GM13977 (cell line): ENCODE measurements at regions not wholly inside any gene's neighbourhood (a gene's known extent, or its start where the extent isn't known, plus 50 kb on each side); places are given as distances from the start of the nearest gene placed in this dataset.

Source experiments
- DNase-seq: peaks from one replicate; pipeline ENCODE4 v3.0.0; 2012; ENCODE audit warnings: low spot score
- CTCF ChIP-seq: IDR thresholded peaks from 2 replicates; pipeline ENCODE4 v1.5.1; 2012; ENCODE audit warnings: mild to moderate bottlenecking, control low read depth; ENCODE audit not compliant: insufficient read depth; ENCODE audit errors: extremely low read depth, missing control alignments
- in situ Hi-C: fragments of 300-500 bp; cut with MboI; formaldehyde crosslinking; loops from one replicate; pipeline ENCODE4 v1.12.0; 2022; ENCODE audit warnings: low sequenced_read_pairs, low pct_unique_long_range_greater_than_20kb, mixed read lengths, inconsistent platforms; ENCODE audit not compliant: unreplicated experiment

DNA sequence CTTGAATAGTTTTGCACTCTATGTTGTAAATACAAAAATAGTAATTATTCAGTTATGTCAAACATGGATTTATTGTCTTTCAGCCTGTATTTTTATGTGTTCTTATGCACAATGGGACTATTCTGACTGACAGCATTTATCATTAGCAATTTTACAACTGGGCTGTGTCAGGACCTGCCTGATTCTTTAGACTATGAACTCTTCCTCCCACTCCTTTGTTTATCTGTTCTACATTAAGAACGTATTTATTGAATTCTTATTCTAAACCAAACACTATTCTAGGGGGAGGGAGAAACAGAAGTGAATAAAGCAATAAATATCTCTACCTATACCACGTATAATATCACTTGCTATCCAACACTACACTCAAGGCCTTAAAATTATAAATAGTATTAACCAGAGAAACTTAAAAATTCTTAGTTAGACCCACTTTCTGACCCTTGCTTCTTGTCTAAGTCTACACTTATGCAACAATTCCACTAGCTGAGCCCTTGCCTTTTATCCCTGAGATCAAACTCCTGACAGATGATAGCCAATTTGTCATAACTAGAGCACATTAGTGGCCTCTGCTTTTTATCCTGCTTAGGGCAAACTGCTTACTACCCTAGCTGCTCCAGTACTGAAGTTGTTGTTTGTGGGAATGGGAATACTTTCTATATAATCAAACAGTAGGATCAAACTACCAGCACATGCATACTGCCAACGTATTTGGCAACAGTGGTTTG lies 494.3 kb downstream of the BRINP3 start:
- no peak for TF ChIP-seq CTCF
- DNase-seq = no peak
- in situ Hi-C loops = no loop called here

- in situ Hi-C loops = no loop called here
These were observed 491.1 kb downstream of the BRINP3 start for GRCh38 chr1:189986516-189986915.

GRCh38 chr1:189987509-189987908 lies 490.2 kb downstream of the BRINP3 start:
- no peak for DNase-seq
- TF ChIP-seq CTCF = no peak
- in situ Hi-C loops = no loop called here

More at GRCh38 chr1:189986516-189986915, 491.1 kb downstream of the BRINP3 start:
- TF ChIP-seq CTCF = no peak
- no peak for DNase-seq

DNA sequence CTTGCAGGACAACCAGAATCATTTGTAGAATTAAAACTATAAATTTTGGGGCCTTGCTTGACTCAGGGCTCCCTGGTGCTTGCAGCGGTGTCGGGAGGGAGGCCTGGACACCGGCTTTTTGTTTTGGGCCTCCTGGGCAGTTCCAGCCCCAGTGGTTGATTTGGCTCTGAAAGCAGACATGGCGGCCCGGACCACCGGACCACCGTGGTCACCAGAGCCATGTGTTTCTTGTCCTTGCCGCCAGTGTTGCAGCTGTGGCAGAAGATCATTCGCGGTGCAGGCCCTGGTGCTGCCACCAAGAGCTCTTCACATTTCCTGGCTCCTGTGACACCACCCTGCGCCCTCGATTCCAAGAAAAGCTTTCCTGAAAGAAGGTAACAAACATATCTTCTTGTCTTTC lies 484.8 kb downstream of the BRINP3 start:
- TF ChIP-seq CTCF = no peak
- in situ Hi-C loops = no loop called here
- DNase-seq = no peak

- in situ Hi-C loops = no loop called here
- TF ChIP-seq CTCF = no peak
- no peak for DNase-seq
These were observed 477.2 kb downstream of the BRINP3 start for GRCh38 chr1:190000365-190000872.

DNA sequence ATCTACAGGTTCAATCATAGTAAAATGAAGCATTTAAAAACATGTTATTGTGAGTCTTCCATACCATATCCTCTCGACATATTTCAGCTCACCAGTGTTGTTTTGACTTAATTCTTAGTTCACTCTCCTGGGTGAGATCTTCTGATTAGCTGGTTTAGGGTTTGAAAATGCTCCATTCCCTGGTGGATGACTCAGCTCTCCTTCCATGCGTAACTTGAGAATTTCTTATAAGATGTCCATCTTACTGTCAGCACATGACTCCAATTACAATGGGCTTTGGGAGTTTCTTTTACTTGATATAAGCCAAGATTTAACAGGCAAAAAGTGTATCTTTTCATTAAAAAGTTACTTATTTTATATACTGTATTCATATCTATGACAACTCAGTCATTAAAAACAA lies 476.5 kb downstream of the BRINP3 start:
- in situ Hi-C loops = no loop called here
- TF ChIP-seq CTCF = no peak
- no peak for DNase-seq

DNA sequence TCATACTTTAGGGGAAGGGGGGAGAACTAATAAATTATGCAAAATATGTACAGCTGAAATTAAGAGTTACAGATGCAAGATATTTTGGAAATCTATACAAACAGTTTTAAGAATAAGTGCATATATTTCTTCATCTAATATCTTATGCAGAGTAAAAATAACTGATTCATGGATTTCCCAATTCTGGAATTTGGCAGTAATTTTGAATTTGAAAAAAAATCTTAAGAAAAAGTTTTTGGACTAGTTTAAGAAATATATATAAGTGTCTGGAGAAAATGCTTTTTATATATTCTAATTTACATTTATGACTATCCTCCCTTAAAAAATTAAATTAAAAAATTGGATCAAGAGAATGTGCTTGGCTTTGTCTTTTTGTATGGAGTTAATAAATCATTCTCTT lies 474.3 kb downstream of the BRINP3 start:
- TF ChIP-seq CTCF = no peak
- in situ Hi-C loops = no loop called here
- DNase-seq = no peak
